CD1c-positive myeloid dendritic cell (primary cell): ENCODE measurements at regions not wholly inside any gene's neighbourhood (a gene's known extent, or its start where the extent isn't known, plus 50 kb on each side); places are given as distances from the start of the nearest gene placed in this dataset.

ENCODE experiments used
- DNase-seq: peaks from one replicate; pipeline ENCODE4 v3.0.0-alpha.2; 2016; ENCODE audit errors: extremely low spot score

DNA sequence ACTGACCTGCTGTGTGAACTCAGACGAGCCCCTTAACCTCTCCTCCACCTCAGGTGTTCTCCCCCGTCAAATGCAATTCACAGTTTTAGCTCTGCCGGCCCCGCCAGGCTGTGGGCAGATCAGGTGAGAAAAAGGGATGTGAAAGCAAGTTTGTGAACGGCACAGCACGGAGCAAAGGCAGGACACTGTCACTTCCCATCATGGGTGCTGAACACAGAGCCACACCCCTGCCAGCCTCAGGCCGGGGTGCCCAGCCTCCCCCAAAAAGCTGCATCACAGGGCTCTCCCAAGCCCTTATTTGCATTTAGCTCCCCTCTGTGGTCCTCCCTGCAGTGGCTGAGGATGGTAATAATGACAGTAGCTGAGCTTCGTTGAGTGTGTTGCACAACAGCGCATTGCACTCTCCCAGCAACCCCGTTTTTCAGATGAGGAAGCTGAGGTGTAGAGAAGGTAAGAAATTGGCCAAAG is 88.8 kb upstream of the TNRC6C start:
- peak; percentile 85 for DNase-seq

DNA sequence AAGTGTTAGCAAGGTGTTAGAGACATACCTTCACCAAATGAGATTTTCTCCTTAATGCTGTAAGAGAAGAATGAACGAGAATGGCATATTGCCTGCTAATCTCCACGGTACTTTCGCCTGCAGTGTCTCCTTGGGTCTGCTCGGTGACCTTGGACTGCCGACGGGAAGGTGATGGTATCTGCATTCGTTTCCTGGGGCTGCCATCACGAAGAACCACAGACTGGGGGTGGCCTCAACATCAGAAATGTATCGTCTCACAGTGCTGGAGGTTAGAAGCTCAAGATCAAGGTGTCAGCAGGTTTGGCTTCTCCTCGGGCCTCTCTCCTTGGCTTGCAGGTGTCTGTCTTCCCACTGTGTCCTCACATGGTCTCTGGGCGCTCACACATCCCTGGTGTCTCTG is 86.3 kb upstream of the TNRC6C start:
- no peak for DNase-seq

GRCh38 chr17:77872714-77873499 is 85.6 kb upstream of the TNRC6C start:
- no peak for DNase-seq

DNA sequence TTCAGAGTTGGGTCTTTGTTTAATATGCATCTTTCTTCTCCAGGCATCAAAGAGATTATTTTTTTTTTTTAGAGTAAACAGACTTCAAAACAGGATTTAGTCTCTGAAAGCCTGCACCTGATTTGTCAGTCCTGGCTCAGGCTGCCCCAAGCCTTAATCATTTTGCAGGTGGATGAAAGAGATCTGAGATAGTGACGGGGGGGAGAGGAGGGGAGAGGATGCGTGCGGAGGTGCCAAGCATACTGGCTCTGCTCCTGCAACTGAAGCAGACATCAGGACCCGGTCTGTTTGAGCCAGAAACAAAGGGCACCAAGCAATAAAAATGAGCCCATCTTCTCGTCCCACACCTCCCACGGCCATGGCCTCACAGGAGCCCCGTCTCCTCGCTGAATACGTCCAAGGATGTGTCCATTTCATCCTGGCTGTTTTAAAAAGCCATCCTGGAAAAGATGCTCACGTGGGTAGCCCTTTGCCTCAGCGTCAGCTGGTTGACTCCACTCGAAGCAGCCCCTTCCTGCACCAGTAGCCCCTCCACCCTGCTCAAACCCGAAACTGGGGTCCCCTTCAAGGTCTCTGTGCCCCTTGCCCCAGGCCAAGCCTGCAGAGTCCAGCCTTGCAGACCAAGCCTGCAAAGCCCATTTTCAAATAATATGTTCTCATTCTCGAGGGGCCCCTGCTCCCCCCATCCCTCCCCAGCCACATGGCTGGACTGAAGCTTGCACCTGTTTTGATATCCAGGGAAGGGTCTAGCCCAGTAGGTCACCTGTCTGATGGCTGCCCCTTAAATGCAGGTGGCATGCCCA is 84.8 kb upstream of the TNRC6C start:
- DNase-seq: no peak

- DNase-seq: no peak
Measured at GRCh38 chr17:77874303-77875050, 84.0 kb upstream of the TNRC6C start.

DNA sequence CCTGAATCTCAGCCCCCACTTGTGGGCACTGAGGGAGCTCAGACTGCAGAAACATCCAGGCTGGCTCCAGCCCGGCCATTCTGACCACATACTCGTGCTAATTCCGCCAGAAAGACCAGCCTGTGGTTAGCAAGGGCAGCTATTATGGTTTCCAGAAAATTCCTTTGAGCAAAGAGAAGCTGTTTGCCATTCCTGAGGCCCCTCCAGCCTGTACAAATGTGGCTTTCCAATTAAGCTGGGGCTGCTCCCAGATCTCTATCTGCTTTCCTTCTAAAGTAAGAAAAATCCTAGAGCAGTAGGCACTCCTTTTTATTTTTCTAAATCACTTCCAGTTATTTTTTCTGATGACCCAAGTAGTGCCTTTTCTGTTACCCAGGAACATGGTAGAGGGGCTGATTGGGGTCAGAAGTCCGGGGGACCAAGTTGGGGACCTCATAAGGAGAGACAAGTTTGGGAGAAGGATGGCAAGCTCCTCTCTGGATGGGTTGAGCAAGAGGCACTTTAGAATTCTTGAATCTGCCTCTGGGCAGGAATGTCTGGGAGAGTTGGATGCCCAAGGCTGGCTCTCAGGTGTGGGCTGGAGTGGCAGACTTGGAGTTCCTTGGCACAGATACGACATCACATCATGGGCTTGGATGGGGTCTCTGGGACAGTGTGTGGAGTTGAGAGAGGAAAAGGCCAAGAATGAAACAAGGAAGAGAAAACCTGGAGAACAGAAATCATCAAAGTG is 83.3 kb upstream of the TNRC6C start:
- DNase-seq: no peak

- peak; percentile 74 for DNase-seq
Measured at GRCh38 chr17:77875881-77876509, 82.5 kb upstream of the TNRC6C start.

GRCh38 chr17:77877036-77877435 is 81.5 kb upstream of the TNRC6C start:
- peak; percentile 56 for DNase-seq

DNA sequence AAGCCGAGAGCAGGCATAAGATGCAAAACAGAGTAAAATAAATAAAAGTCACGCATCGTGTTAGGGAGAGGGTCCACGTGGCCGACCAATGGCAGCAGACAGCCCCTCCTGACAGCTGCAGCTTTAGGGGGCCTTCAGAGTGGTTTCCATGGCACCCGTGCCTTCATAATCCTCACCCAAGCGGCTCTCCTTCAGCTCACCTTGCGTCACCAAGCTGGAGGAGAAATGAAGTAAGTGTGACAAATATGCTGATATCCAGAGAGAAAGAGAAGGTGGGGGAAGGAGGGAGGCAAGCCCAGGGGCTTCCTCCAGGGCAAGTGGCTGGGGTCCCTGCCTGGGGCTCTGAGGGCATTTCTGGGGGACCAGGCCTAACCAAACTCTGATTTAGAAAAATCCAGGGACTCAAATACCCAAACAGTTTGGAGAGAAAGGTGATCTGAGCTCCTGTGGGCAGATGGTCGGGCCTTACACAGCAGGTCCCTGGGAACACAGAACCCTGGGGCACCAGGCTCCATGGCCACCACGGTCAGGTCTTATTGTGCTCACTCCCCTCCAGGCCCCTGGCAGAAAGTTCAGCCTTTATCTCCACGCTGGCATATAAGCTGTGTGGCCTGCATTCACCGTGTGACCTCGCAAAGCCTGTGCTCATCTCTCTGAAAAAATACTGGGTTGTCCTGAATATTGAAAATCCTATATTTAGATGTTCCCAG is 80.7 kb upstream of the TNRC6C start:
- DNase-seq: no peak

DNA sequence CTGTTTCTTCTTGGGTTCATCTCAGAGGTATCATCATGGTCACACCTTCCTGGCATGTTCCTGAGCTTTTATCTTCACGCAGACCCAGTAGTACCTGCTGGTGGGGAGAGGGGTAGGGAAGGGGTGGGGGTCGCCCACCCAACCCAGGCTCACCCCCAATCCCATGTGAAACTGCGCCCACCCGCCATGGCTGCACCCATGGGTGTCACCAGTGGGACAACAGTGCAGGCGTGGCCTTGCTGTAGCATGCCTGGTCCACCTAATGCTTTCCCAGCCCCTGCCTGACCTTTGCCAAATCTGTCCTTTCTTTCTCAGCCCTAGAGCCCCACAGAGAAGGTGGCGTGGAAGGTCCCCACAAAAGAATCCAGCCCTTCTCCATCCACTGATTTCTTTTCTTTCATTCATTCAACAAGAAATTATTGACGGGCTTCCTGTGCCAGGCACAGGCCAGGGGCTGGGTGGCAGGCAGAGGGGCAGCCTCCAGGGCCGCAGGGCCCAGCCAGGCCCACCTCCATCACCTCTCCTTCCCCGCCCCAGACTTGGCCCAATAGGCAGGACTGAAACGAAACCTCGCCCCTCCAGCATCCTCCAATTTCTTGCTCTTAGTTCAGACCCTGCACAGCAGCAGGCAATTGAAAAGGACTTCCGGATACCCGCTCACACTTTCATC is 79.1 kb upstream of the TNRC6C start:
- DNase-seq: no peak

GRCh38 chr17:77879896-77880280 is 78.6 kb upstream of the TNRC6C start:
- no peak for DNase-seq

DNA sequence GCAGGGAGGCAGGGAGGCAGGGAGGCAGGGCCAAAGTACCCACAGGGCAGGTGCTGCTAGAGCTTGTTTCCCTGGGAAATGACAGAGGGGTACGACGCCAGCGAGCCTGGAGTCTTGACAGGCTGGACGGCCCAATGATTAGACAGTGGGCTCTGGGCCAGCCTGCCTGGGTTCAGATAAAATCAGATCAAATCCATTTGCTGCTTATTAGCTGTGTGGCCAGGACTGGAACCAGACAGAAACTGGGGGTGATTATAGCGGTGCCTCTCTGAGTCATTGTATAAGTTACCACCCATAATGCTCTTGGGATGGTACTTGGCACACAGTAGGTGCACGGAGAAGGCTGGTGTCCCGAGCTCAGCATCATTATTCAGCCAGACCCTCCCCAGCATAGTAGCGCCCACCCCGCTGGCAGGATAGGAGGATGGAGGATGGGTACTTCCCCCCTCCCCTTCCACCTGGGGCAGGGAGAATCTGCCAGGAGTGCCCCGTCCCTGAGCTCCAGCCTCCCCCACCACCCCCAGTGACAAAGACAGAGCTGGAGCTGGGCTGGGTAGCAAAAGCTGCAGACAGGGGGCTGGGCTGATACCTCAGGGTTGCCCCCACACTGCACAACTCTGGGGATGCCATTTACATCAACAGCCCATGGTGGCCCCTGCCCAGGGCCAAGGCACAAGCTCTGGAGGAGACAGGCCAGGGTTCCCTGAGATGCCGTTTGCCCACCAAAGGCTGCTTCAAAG is 77.6 kb upstream of the TNRC6C start:
- DNase-seq: no peak

DNA sequence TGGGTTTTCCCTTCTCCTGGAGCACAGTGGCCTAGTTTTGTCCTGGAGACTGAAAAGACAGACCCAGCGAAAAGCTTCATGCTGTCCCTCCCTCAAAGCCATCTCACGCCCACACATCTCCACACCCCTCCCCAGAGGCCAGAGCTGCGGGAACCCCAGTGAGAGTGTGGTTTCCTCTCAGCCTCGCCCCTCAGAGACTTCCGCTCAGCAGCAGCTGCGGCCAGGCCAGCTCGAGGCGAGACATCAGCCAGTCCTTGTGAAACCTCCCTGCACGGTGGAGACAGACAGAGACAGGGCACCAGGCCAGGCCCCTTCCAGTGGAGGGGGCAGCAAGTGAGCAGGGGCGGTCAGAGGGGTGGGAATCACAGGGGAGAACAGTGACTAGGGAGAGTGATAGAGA is 77.0 kb upstream of the TNRC6C start:
- DNase-seq: peak; percentile 93

DNA sequence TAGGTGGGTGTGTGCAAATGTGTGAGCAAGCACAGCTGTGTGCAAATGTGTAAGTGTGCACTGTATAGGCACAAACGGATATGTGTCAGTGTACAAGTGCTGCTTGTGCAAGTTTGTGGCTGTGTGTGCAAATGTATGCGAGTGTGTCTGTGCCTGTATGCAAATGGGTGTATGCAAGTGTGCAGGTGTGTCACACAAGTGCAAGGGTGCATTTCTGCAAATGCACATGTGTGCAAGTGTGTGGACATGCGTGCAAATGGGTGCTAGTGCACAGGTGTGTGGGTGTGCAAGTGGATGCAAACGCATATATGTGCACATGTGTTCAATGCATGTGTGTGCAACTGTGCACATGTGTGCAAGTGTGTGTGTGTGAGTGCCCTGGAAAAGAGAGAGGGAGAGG is 76.5 kb upstream of the TNRC6C start:
- no peak for DNase-seq

GRCh38 chr17:77882481-77883212 is 75.9 kb upstream of the TNRC6C start:
- DNase-seq: peak; percentile 92

DNA sequence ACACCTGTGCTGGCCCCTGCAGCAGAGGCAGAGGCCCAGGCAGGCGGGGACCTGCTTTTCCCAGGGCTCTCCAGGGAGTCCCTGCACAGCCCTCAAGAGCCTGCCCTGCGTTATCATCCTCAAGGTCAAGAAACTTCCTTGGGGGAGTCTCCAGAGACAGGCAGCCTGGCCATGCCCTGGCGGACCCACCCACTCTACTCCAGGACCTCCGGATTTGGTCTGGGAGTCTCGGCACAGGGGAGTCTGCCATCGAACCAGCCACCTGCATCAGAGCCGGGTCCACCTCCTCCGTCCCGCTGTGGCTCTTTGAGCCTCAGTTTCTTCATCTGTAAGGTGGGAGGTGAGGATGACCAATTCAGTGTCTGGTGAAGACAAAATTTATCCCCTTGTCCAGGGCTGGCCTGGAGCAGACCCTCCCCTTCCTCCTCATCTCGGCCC is 75.3 kb upstream of the TNRC6C start:
- DNase-seq: no peak

GRCh38 chr17:77884019-77884418 is 74.5 kb upstream of the TNRC6C start:
- DNase-seq: no peak

GRCh38 chr17:77884967-77885641 is 73.4 kb upstream of the TNRC6C start:
- DNase-seq: no peak
